ENCODE measurements at regions not wholly inside any gene's neighbourhood (a gene's known extent, or its start where the extent isn't known, plus 50 kb on each side); places are given as distances from the start of the nearest gene placed in this dataset.

GRCh38 chr10:100621360-100622205 lies 85.8 kb downstream of the HIF1AN start:
- Histone ChIP-seq H3K4me1 (peaks cover 0 to 7% (median 0%) of the 10 kb centered on the region in 4 donors), H3K9me3 (no peaks in the 10 kb centered on the region), H3K27ac (no peak overlapping the region), H3K36me3 (no peaks in the 10 kb centered on the region), H3K27me3 (peaks cover 15 to 97% (median 64%) of the 10 kb centered on the region in 3 donors), H3K4me3 (no peak overlapping the region)
- WGBS, 2 donors, result 14 to 16% methylated on average over 44 of the region's 44 CpGs
- DNase-seq, result no peak
- TF ChIP-seq CTCF (IDR thresholded peaks at IDR 0.05), result no peak
- TF ChIP-seq POLR2AphosphoS5 (IDR thresholded peaks at IDR 0.05), result no peak
- no peak for TF ChIP-seq EP300 (IDR thresholded peaks at IDR 0.05)
- TF ChIP-seq POLR2A (IDR thresholded peaks at IDR 0.05), result no peak
- intact Hi-C loops (cut with DNase I), result no loop called here

GRCh38 chr10:100622946-100623345 lies 87.2 kb downstream of the HIF1AN start:
- DNase-seq, result no peak
- WGBS, 2 donors, result 70 to 73% methylated on average over 7 of the region's 7 CpGs
- intact Hi-C loops (cut with DNase I), result no loop called here
- H3K4me1 ChIP-seq, result peaks cover 0 to 7% (median 0%) of the 10 kb centered on the region in 4 donors
- H3K9me3 ChIP-seq, result no peaks in the 10 kb centered on the region
- no peaks in the 10 kb centered on the region for H3K36me3 ChIP-seq
- TF ChIP-seq POLR2A (IDR thresholded peaks at IDR 0.05) (no peak), EP300 (IDR thresholded peaks at IDR 0.05) (no peak), POLR2AphosphoS5 (IDR thresholded peaks at IDR 0.05) (no peak), CTCF (IDR thresholded peaks at IDR 0.05) (no peak)
- no peak overlapping the region for H3K4me3 ChIP-seq
- no peak overlapping the region for H3K27ac ChIP-seq
- peaks cover 15 to 94% (median 55%) of the 10 kb centered on the region in 3 donors for H3K27me3 ChIP-seq

GRCh38 chr10:100623521-100624230 lies 87.9 kb downstream of the HIF1AN start:
- peaks cover 15 to 94% (median 62%) of the 10 kb centered on the region in 3 donors for H3K27me3 ChIP-seq
- WGBS, 2 donors, result 48% methylated on average over 12 of the region's 12 CpGs

GRCh38 chr10:100624298-100624697 lies 88.6 kb downstream of the HIF1AN start:
- no peak for DNase-seq
- Histone ChIP-seq H3K27me3 (peaks cover 15 to 94% (median 67%) of the 10 kb centered on the region in 3 donors), H3K4me3 (no peak overlapping the region), H3K9me3 (no peaks in the 10 kb centered on the region), H3K36me3 (no peaks in the 10 kb centered on the region), H3K4me1 (peaks cover 0 to 7% (median 0%) of the 10 kb centered on the region in 4 donors), H3K27ac (no peak overlapping the region)
- 48 to 68% methylated on average over 8 of the region's 8 CpGs for WGBS, 2 donors
- intact Hi-C loops (cut with DNase I), result no loop called here
- no peak for TF ChIP-seq POLR2A (IDR thresholded peaks at IDR 0.05)
- no peak for TF ChIP-seq EP300 (IDR thresholded peaks at IDR 0.05)
- no peak for TF ChIP-seq POLR2AphosphoS5 (IDR thresholded peaks at IDR 0.05)
- TF ChIP-seq CTCF (IDR thresholded peaks at IDR 0.05), result no peak

More at GRCh38 chr10:100623521-100624230, 87.9 kb downstream of the HIF1AN start:
- no peak overlapping the region for H3K4me3 ChIP-seq
- H3K36me3 ChIP-seq, result no peaks in the 10 kb centered on the region
- TF ChIP-seq EP300 (IDR thresholded peaks at IDR 0.05) (no peak), CTCF (IDR thresholded peaks at IDR 0.05) (no peak), POLR2AphosphoS5 (IDR thresholded peaks at IDR 0.05) (no peak), POLR2A (IDR thresholded peaks at IDR 0.05) (no peak)
- peaks cover 0 to 7% (median 0%) of the 10 kb centered on the region in 4 donors for H3K4me1 ChIP-seq
- no peak for DNase-seq
- no peaks in the 10 kb centered on the region for H3K9me3 ChIP-seq
- H3K27ac ChIP-seq, result no peak overlapping the region
- intact Hi-C loops (cut with DNase I), result no loop called here
